Skeletal muscle satellite cell (primary cell): ENCODE measurements at regions not wholly inside any gene's neighbourhood (a gene's known extent, or its start where the extent isn't known, plus 50 kb on each side); places are given as distances from the start of the nearest gene placed in this dataset.
"Not testable (repeated sequence)": the region's sequence is repeated elsewhere in the genome, so short reads cannot be mapped to it uniquely, and the experiment has no call there.

ENCODE experiments used
- H3K27me3 ChIP-seq: 2 replicates; pipeline ENCODE4 v1.7.0; 2013; ENCODE audit warnings: low read length; ENCODE audit not compliant: control insufficient read depth, insufficient read depth
- H3K36me3 ChIP-seq: 2 replicates; pipeline ENCODE4 v1.7.0; 2013; ENCODE audit warnings: mild to moderate bottlenecking, control low read depth, low read length; ENCODE audit not compliant: insufficient read depth
- H3K4me1 ChIP-seq: 2 replicates; pipeline ENCODE4 v1.7.0; 2013; ENCODE audit warnings: low read length; ENCODE audit not compliant: control insufficient read depth, insufficient read depth
- H3K4me2 ChIP-seq: 2 replicates; pipeline ENCODE4 v1.7.0; 2013; ENCODE audit warnings: mild to moderate bottlenecking, low read length
- H3K4me3 ChIP-seq: 2 replicates; pipeline ENCODE4 v1.7.0; 2013; ENCODE audit warnings: low read length
- H3K9ac ChIP-seq: 2 replicates; pipeline ENCODE4 v1.7.0; 2013; ENCODE audit warnings: mild to moderate bottlenecking, low read depth, low read length, moderate library complexity
- H3K9me3 ChIP-seq: replicated peaks from 2 replicates; pipeline ENCODE4 v1.7.0; 2013; ENCODE audit warnings: mild to moderate bottlenecking, control low read depth, low read length

DNA sequence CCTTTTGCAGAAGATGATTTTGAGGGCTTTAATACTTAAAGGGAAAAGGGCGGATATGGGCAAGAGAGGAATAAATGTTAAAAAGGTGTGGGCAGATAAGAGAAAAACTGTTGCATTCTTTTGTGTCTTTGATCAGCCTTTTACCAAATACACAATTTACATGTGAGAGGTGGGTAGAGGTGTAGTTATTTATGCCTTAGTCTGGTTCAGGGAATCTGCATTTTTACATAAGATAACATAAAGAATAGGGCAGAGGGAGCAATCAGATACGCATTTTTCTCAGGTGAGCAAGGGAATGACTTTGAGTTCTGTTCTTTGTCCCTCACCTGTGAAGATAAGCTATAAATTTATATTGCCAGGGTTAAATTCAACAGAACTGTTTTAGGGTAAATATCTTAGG is 708.4 kb upstream of the SLITRK1 start:
- Histone ChIP-seq H3K4me2 (no peak overlapping the region), H3K9ac (no peak overlapping the region), H3K4me3 (no peak overlapping the region), H3K4me1 (no peaks in the 10 kb centered on the region), H3K36me3 (no peaks in the 10 kb centered on the region), H3K9me3 (no peaks in the 10 kb centered on the region), H3K27me3 (no peaks in the 10 kb centered on the region)

DNA sequence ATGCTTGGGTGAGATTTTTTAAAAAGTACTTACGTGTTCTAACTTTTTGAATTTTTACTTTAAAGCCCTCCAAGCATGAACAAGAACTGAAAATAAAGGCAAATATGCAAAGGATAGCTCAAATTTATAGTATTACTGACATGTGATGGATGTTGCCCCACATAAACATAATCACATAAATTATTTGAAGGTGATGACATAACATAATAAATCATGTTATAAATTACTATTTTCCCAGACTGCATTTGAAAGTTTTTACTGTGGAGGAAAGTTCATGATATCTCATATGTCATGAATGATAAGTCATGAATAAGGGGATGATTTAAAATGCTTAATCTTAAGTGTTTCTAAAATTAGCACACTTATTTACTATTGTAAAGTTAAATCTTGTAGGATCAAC is 705.7 kb upstream of the SLITRK1 start:
- no peaks in the 10 kb centered on the region for H3K4me1 ChIP-seq
- H3K9ac ChIP-seq, result no peak overlapping the region
- H3K4me3 ChIP-seq, result no peak overlapping the region
- no peaks in the 10 kb centered on the region for H3K9me3 ChIP-seq
- no peak overlapping the region for H3K4me2 ChIP-seq
- H3K27me3 ChIP-seq, result no peaks in the 10 kb centered on the region
- H3K36me3 ChIP-seq, result no peaks in the 10 kb centered on the region

DNA sequence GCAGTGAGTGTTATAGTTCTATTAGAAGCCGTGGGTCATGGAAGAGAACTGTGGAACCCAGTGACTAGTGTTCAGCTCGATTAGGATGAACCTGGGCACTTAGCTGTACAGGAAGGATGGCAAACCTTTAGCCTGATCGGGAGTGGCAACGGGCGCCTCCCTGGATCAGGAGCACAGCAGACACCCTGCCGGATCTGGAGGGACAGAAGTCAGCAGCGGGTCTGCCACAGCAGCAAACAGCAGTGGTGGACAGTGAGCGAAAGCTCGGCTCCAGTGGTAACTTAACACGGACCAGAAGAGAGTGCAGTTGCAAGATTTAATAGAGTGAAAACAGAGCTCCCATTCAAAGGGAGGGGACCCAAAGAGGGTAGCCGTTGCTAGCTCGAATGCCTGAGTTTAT is 697.6 kb upstream of the SLITRK1 start:
- not testable (repeated sequence) for H3K4me1 ChIP-seq, H3K9ac ChIP-seq, H3K4me2 ChIP-seq, H3K9me3 ChIP-seq, H3K36me3 ChIP-seq, H3K4me3 ChIP-seq, H3K27me3 ChIP-seq

DNA sequence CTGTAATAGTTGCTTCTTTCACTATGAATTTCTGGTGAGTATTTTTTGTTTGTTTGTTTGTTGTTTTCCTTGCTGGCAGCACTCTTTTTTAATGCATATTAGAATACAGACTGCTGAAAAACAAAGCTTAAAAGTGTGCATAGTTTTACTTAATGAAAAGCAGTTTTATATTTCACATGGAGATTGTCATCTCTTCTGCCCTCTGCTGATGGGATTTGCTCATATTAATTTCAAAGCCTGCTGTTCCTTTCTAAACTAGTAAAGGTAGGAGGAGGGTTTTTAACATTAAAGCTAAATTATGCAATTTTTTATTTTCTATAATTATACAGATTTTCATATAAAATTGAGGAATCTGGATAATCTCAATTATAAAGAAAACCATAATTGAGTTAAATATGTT is 692.6 kb upstream of the SLITRK1 start:
- no peaks in the 10 kb centered on the region for H3K36me3 ChIP-seq
- no peaks in the 10 kb centered on the region for H3K4me1 ChIP-seq
- H3K9ac ChIP-seq, result no peak overlapping the region
- H3K9me3 ChIP-seq, result no peaks in the 10 kb centered on the region
- no peak overlapping the region for H3K4me3 ChIP-seq
- H3K4me2 ChIP-seq, result no peak overlapping the region
- H3K27me3 ChIP-seq, result no peaks in the 10 kb centered on the region

DNA sequence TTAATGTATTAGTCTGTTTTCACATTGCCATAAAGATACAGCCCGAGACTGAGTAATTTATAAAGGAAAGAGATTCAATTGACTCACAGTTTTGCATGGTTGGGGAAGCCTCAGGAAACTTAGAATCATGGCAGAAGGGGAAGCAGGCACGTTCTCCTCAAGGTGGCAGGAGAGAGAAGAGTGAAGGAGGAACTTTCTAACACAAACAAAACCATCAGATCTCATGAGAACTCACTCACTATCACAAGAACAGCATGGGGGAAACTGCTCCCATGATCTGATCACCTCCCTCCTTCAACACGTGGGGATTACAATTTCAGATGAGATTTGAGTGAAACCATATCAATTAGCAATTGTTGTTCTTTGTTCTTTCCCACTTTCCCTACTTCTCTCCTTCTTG is 689.0 kb upstream of the SLITRK1 start:
- H3K9me3 ChIP-seq, result no peaks in the 10 kb centered on the region
- H3K36me3 ChIP-seq, result no peaks in the 10 kb centered on the region
- no peak overlapping the region for H3K4me2 ChIP-seq
- H3K4me1 ChIP-seq, result no peaks in the 10 kb centered on the region
- H3K27me3 ChIP-seq, result no peaks in the 10 kb centered on the region
- no peak overlapping the region for H3K4me3 ChIP-seq
- H3K9ac ChIP-seq, result no peak overlapping the region

DNA sequence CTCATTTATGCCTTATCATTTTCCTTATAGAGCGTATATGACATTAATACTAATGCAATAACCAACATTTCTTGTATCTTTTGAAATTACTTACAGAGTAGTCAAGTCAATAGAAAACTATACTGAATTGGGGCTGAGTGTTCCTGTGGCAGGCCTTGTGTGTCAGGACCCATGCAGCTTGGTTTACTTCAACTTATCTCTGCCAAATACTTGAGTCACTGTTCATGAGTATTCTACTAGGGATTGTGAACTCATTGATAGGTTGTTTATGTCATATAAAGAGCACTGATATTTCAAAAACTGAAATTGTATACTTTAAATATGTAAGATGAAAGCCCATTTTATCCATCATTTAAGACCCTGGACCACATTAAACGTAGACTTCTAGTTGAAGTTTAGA is 688.6 kb upstream of the SLITRK1 start:
- Histone ChIP-seq H3K9me3 (no peaks in the 10 kb centered on the region), H3K4me2 (no peak overlapping the region), H3K4me3 (no peak overlapping the region), H3K36me3 (no peaks in the 10 kb centered on the region), H3K4me1 (no peaks in the 10 kb centered on the region), H3K27me3 (no peaks in the 10 kb centered on the region), H3K9ac (no peak overlapping the region)

DNA sequence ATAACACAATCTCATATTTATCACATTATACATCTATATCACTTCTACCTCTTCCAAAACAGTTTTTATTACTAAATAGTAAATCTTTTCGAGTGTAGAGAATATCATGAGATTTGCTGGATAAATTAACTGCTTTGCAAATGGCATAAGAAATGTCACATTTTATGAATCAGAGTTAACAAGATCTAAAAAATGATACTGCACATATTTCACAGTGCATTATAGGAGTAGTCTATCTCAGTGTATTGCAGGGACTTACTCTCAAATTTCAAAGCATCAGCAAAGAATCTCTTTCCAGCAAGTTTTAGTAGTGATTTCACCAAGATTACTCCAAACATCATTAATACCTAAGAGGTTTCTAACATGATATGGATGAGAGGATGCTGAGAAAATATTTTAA is 687.1 kb upstream of the SLITRK1 start:
- H3K4me3 ChIP-seq, result no peak overlapping the region
- H3K4me1 ChIP-seq, result no peaks in the 10 kb centered on the region
- no peaks in the 10 kb centered on the region for H3K36me3 ChIP-seq
- H3K27me3 ChIP-seq, result no peaks in the 10 kb centered on the region
- no peaks in the 10 kb centered on the region for H3K9me3 ChIP-seq
- H3K9ac ChIP-seq, result no peak overlapping the region
- no peak overlapping the region for H3K4me2 ChIP-seq

DNA sequence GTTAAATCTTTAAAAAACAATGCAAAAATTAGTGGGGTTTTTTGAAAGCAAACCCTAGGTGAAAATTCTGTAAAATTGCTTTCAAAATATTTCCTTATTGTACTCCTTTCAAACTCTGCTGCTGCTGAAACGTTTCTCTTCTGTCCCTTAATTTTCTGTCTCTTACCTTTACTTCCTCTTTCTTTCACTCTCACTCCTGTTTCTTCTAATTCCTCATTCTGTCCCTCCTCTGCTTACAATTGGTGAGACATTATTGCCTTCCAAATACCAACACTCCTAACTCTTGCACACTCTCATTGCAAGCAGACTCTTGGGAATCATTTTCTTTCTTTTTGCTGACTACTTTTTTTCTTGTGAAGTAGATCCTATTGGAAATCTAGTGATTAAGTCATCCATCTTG is 685.6 kb upstream of the SLITRK1 start:
- H3K4me2 ChIP-seq, result no peak overlapping the region
- no peaks in the 10 kb centered on the region for H3K27me3 ChIP-seq
- H3K36me3 ChIP-seq, result no peaks in the 10 kb centered on the region
- no peak overlapping the region for H3K9ac ChIP-seq
- no peaks in the 10 kb centered on the region for H3K4me1 ChIP-seq
- no peak overlapping the region for H3K4me3 ChIP-seq
- H3K9me3 ChIP-seq, result no peaks in the 10 kb centered on the region

DNA sequence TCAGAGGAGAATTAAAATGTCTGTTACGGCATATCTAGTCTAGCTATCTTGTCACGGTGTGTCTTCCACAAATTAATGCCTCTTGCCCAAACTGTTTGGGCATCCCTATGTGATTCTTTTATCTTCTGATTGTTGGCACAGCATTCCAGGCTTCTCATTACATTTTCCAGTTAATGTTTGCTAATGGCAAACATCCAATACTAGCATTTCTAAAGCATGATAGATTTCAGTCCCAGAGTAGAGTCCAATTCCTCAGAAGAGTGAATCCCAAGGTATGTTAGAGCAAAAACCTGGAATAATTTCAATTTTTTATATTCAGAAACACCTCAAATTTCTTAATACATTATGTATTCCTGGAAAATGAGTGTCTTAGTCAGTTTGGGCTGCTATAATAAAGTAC is 684.5 kb upstream of the SLITRK1 start:
- Histone ChIP-seq H3K36me3 (no peaks in the 10 kb centered on the region), H3K4me2 (no peak overlapping the region), H3K9me3 (no peaks in the 10 kb centered on the region), H3K4me3 (no peak overlapping the region), H3K27me3 (no peaks in the 10 kb centered on the region), H3K4me1 (no peaks in the 10 kb centered on the region), H3K9ac (no peak overlapping the region)

DNA sequence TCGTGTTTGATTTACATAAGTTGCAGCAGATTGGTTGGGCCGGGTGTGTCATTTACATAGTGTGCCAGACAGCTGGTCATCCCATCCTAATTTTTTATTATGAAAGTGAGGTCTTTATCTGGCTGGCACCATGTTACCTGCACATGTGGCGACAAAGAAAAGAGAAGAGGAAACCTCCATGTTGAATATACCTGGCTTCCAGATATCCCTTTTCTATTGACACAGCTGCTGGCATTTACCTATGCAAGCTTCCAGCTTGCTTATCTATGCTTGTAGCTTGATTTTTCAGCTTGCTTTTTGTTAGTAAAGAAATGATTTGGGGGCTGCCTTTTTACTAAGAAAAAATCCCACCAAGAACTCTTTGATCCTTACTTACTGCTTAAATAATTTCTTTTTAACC is 681.3 kb upstream of the SLITRK1 start:
- H3K9ac ChIP-seq, result no peak overlapping the region
- no peaks in the 10 kb centered on the region for H3K36me3 ChIP-seq
- H3K9me3 ChIP-seq, result no peaks in the 10 kb centered on the region
- no peaks in the 10 kb centered on the region for H3K27me3 ChIP-seq
- H3K4me3 ChIP-seq, result no peak overlapping the region
- no peak overlapping the region for H3K4me2 ChIP-seq
- no peaks in the 10 kb centered on the region for H3K4me1 ChIP-seq

DNA sequence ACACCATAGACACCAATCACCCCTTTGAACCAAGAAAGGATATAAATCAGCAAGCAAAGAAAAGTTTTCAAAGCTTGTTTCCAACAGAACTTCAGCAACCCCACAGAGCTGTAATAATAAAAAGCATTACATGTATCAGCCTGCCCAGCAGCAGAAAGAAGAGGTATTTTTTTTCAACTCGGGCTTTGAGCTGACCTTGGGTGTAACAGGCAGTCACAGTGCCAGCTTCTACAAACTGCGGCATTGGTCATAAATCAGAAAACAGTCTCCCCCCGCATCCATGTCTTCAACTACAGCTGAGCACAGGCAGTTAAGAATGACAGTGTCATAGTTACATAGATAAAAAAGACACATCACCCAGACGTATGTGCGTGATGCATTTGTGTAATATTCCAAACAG is 671.0 kb upstream of the SLITRK1 start:
- Histone ChIP-seq H3K9me3 (no peaks in the 10 kb centered on the region), H3K4me1 (no peaks in the 10 kb centered on the region), H3K36me3 (no peaks in the 10 kb centered on the region), H3K4me2 (no peak overlapping the region), H3K9ac (no peak overlapping the region), H3K4me3 (no peak overlapping the region), H3K27me3 (no peaks in the 10 kb centered on the region)

DNA sequence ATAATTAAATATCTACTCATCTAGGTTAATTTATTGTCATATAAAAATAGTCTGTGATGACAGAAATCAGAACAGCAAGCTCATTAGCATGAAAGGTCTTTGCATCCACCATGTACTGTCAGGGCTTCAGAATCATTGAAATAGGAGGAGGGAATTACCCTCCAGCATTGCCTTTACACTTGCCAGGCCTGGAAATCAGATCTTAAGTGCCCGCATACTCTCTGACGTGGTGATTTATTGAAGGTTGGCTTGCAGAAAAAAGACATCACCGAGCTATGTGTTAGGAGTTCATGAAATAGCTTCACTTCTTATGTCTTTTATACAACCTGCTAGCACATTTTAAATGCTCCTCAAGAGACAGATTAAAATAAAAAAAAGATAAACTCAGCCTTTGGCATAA is 661.7 kb upstream of the SLITRK1 start:
- no peak overlapping the region for H3K4me3 ChIP-seq
- H3K36me3 ChIP-seq, result no peaks in the 10 kb centered on the region
- no peak overlapping the region for H3K9ac ChIP-seq
- no peaks in the 10 kb centered on the region for H3K27me3 ChIP-seq
- H3K4me1 ChIP-seq, result no peaks in the 10 kb centered on the region
- no peaks in the 10 kb centered on the region for H3K9me3 ChIP-seq
- H3K4me2 ChIP-seq, result no peak overlapping the region

DNA sequence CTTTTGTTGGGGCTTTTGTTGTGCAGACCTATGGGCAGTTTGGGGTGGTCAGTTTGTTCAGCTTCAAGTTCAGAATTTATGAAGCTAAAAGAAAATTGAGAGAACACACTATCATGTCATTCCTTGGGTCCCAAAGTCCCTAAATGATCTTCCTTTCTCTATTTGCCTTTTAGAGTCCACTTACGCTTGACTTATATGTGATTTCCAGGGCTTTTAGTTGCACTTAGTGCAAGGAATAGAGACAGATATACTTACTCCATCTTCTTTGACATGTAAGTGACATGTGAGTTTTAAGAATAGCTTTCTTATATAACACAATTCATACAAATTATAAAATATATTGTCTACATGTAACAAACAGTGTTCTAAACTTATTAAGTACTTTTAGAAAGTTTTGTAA is 660.1 kb upstream of the SLITRK1 start:
- Histone ChIP-seq H3K9ac (no peak overlapping the region), H3K27me3 (no peaks in the 10 kb centered on the region), H3K36me3 (no peaks in the 10 kb centered on the region), H3K4me3 (no peak overlapping the region), H3K4me2 (no peak overlapping the region), H3K9me3 (no peaks in the 10 kb centered on the region), H3K4me1 (no peaks in the 10 kb centered on the region)
